H1 (cell line): ENCODE measurements at regions not wholly inside any gene's neighbourhood (a gene's known extent, or its start where the extent isn't known, plus 50 kb on each side); places are given as distances from the start of the nearest gene placed in this dataset.

Experiments
- CTCF ChIA-PET: fragments of 300-600 bp; sonication (Branson Sonifier 250); formaldehyde crosslinking; loops from one replicate; lab custom pipeline; 2021; ENCODE audit not compliant: partially characterized antibody; lab: Charles Lee
- POLR2A ChIA-PET: fragments of 300-600 bp; sonication (Branson Sonifier 250); formaldehyde crosslinking; loops from one replicate; lab custom pipeline; 2021; ENCODE audit warnings: inconsistent platforms; ENCODE audit not compliant: partially characterized antibody; lab: Charles Lee
- DNase-seq, 2 experiments: peaks; one replicate each; pipeline versions ENCODE4 v3.0.0 to v3.0.0-alpha.2; 2010 to 2022; ENCODE audit warnings: low spot score in 2 of 2, low read depth in 1 of 2, mixed read lengths in 1 of 2
- FAIRE-seq: peaks from 2 replicates; lab custom pipeline; 2011; peaks lifted over from hg19 to GRCh38; lab: Jason Lieb, UNC
- H2AFZ ChIP-seq: 2 replicates; pipeline ENCODE4 v1.8.1; 2012; ENCODE audit warnings: low read length, inconsistent platforms
- H2AK5ac ChIP-seq: 2 replicates; pipeline ENCODE4 v1.6.1; 2013; ENCODE audit warnings: low read depth, low read length
- H2BK120ac ChIP-seq: replicated peaks from 2 replicates; pipeline ENCODE3; 2013; ENCODE audit warnings: low read depth, low read length, inconsistent platforms
- H2BK12ac ChIP-seq: 2 replicates; pipeline ENCODE4 v1.6.1; 2013; ENCODE audit warnings: low read depth, low read length
- H2BK15ac ChIP-seq: 2 replicates; pipeline ENCODE4 v1.6.1; 2013; ENCODE audit warnings: low read length
- H2BK20ac ChIP-seq: 2 replicates; pipeline ENCODE4 v1.6.1; 2013; ENCODE audit warnings: low read length
- H2BK5ac ChIP-seq: 2 replicates; pipeline ENCODE4 v1.6.1; 2013; ENCODE audit warnings: low read depth, low read length
- H3K14ac ChIP-seq: 2 replicates; pipeline ENCODE4 v1.6.1; 2013; ENCODE audit warnings: inconsistent platforms; ENCODE audit not compliant: insufficient read length
- H3K18ac ChIP-seq: 2 replicates; pipeline ENCODE4 v1.6.1; 2013; ENCODE audit warnings: low read length; ENCODE audit errors: extremely low read depth
- H3K23ac ChIP-seq: 2 replicates; pipeline ENCODE4 v1.6.1; 2013; ENCODE audit warnings: inconsistent platforms; ENCODE audit not compliant: insufficient read length
- H3K23me2 ChIP-seq: 2 replicates; pipeline ENCODE4 v1.6.1; 2013; ENCODE audit warnings: low read depth, low read length
- H3K27ac ChIP-seq: 2 replicates; pipeline ENCODE4 v1.6.1; 2011; ENCODE audit warnings: low read depth, low read length, inconsistent platforms
- H3K27me3 ChIP-seq, 4 experiments: replicated peaks in 1 of 4; 1 replicate in 1 of 4; 2 replicates in 3 of 4; pipeline versions ENCODE4 v1.6.1 to v1.8.1; 2011 to 2013; ENCODE audit warnings: low read length in 3 of 4, mild to moderate bottlenecking in 3 of 4, inconsistent platforms in 2 of 4, mixed read lengths in 2 of 4, moderate library complexity in 1 of 4; ENCODE audit not compliant: control insufficient read depth in 3 of 4, insufficient read depth in 3 of 4; ENCODE audit errors: extremely low read depth in 1 of 4
- H3K36me3 ChIP-seq, 4 experiments: 2 replicates each; pipeline versions ENCODE4 v1.6.1 to v1.8.1; 2011 to 2013; ENCODE audit warnings: mild to moderate bottlenecking in 4 of 4, low read length in 3 of 4, moderate library complexity in 2 of 4, control low read depth in 1 of 4, inconsistent platforms in 1 of 4; ENCODE audit not compliant: insufficient read depth in 4 of 4, control insufficient read depth in 2 of 4
- H3K4ac ChIP-seq: replicated peaks from 2 replicates; pipeline ENCODE3; 2013; ENCODE audit warnings: low read length, low read depth, mixed read lengths, inconsistent platforms; ENCODE audit not compliant: insufficient read length
- H3K4me1 ChIP-seq, 4 experiments: replicated peaks in 1 of 4; 1 replicate in 1 of 4; 2 replicates in 3 of 4; pipeline versions ENCODE4 v1.6.1 to v1.8.1; 2011 to 2013; ENCODE audit warnings: low read length in 3 of 4, inconsistent platforms in 2 of 4, mixed read lengths in 1 of 4; ENCODE audit not compliant: insufficient read depth in 4 of 4, control insufficient read depth in 3 of 4
- H3K4me2 ChIP-seq, 2 experiments: 2 replicates each; pipeline versions ENCODE4 v1.6.1 to v1.8.1; 2011 to 2013; ENCODE audit warnings: low read depth in 2 of 2, low read length in 2 of 2, control low read depth in 1 of 2, inconsistent platforms in 1 of 2, mild to moderate bottlenecking in 1 of 2; ENCODE audit not compliant: insufficient read depth in 1 of 2
- H3K4me3 ChIP-seq, 4 experiments: fragments of 200-600, 300-600 bp in 1 of 4; sonication (generic), shearing (Covaris generic), sonication (Bioruptor Twin) in 1 of 4; 2 replicates each; pipeline versions ENCODE4 v1.5.1 to v1.8.1; 2011 to 2016; ENCODE audit warnings: low read length in 4 of 4, low read depth in 3 of 4, control low read depth in 2 of 4, inconsistent platforms in 2 of 4, mild to moderate bottlenecking in 2 of 4, mixed read lengths in 1 of 4, moderate library complexity in 1 of 4; ENCODE audit not compliant: insufficient read depth in 2 of 4; ENCODE audit errors: extremely low read depth in 1 of 4
- H3K56ac ChIP-seq: replicated peaks from 2 replicates; pipeline ENCODE3; 2013; ENCODE audit warnings: low read depth, mild to moderate bottlenecking, mixed read lengths, low read length, inconsistent platforms; ENCODE audit not compliant: insufficient read length
- H3K79me1 ChIP-seq: 2 replicates; pipeline ENCODE4 v1.6.1; 2013; ENCODE audit warnings: low read depth, low read length, control low read depth
- H3K79me2 ChIP-seq, 2 experiments: 2 replicates each; pipeline versions ENCODE4 v1.6.1 to v1.8.1; 2012 to 2013; ENCODE audit warnings: low read length in 2 of 2, mild to moderate bottlenecking in 2 of 2, inconsistent platforms in 1 of 2; ENCODE audit not compliant: insufficient read depth in 2 of 2, control insufficient read depth in 1 of 2
- H3K9ac ChIP-seq, 4 experiments: replicated peaks in 1 of 4; 1 replicate in 1 of 4; 2 replicates in 3 of 4; pipeline versions ENCODE4 v1.6.1 to v1.8.1; 2011 to 2013; ENCODE audit warnings: low read depth in 3 of 4, low read length in 3 of 4, control low read depth in 2 of 4, mild to moderate bottlenecking in 2 of 4, moderate library complexity in 2 of 4, inconsistent platforms in 1 of 4; ENCODE audit errors: extremely low read depth in 1 of 4
- H3K9me3 ChIP-seq, 2 experiments: 2 replicates each; pipeline versions ENCODE4 v1.6.1 to v1.8.1; 2012 to 2013; ENCODE audit warnings: mild to moderate bottlenecking in 2 of 2, moderate library complexity in 2 of 2, control low read depth in 1 of 2, inconsistent platforms in 1 of 2, low read depth in 1 of 2, low read length in 1 of 2, mixed read lengths in 1 of 2; ENCODE audit not compliant: insufficient read depth in 2 of 2
- H4K20me1 ChIP-seq, 2 experiments: replicated peaks in 1 of 2; 2 replicates each; pipeline versions ENCODE3 to v1.8.1; 2011 to 2013; ENCODE audit warnings: inconsistent platforms in 2 of 2, low read length in 2 of 2, mild to moderate bottlenecking in 1 of 2; ENCODE audit not compliant: insufficient read depth in 2 of 2, control insufficient read depth in 1 of 2
- H4K5ac ChIP-seq: 2 replicates; pipeline ENCODE4 v1.6.1; 2013; ENCODE audit warnings: low read length, low read depth, mixed read lengths, inconsistent platforms; ENCODE audit not compliant: insufficient read length
- H4K8ac ChIP-seq: 2 replicates; pipeline ENCODE4 v1.8.0; 2013; ENCODE audit warnings: mild to moderate bottlenecking, moderate library complexity, low read length, inconsistent platforms; ENCODE audit not compliant: insufficient read depth; ENCODE audit errors: extremely low read depth
- H4K91ac ChIP-seq: replicated peaks from 2 replicates; pipeline ENCODE3; 2013; ENCODE audit warnings: low read length, mixed read lengths, inconsistent platforms; ENCODE audit not compliant: insufficient read length
- BCL11A ChIP-seq, 2 experiments: IDR thresholded peaks; one replicate each; pipeline ENCODE4 v1.6.1; 2011; ENCODE audit warnings: low read depth in 2 of 2, low read length in 2 of 2, mild to moderate bottlenecking in 2 of 2
- CBX5 ChIP-seq: fragments of 300-800, 300-1000 bp; sonication (generic); IDR thresholded peaks from 2 replicates; pipeline ENCODE4 v1.7.1; 2016; ENCODE audit warnings: antibody characterized with exemption, low read length, low read depth
- CEBPB ChIP-seq: IDR thresholded peaks from 2 replicates; pipeline ENCODE4 v1.6.1; 2012; ENCODE audit warnings: low read depth, low read length
- JUND ChIP-seq: IDR thresholded peaks from 2 replicates; pipeline ENCODE4 v1.6.1; 2011; ENCODE audit warnings: mild to moderate bottlenecking, improper control_type of control experiment, low read length
- RXRA ChIP-seq: IDR thresholded peaks from 2 replicates; pipeline ENCODE4 v1.6.1; 2011; ENCODE audit warnings: low read depth, mild to moderate bottlenecking, low read length, moderate library complexity; ENCODE audit not compliant: insufficient read depth
- TEAD4 ChIP-seq: IDR thresholded peaks from 2 replicates; pipeline ENCODE4 v1.6.1; 2012; ENCODE audit warnings: low read depth, low read length, inconsistent platforms, mixed read lengths
- YY1 ChIP-seq: IDR thresholded peaks from 2 replicates; pipeline ENCODE4 v1.6.1; 2011; ENCODE audit warnings: low read depth, mild to moderate bottlenecking, low read length
- WGBS, 2 experiments: shearing (Covaris generic) in 1 of 2; methylation state at CpG; one replicate each; pipeline versions ENCODE4 v1.1.6 to v1.1.7; 2013 to 2015; ENCODE audit warnings: low lambda C conversion rate in 2 of 2, mixed read lengths in 2 of 2, inconsistent platforms in 1 of 2, low coverage in 1 of 2, missing lambda C conversion rate in 1 of 2; ENCODE audit not compliant: insufficient replicate concordance in 2 of 2, insufficient coverage in 1 of 2, insufficient read length in 1 of 2; ENCODE audit errors: extremely low coverage in 1 of 2, missing lambda C conversion rate in 1 of 2; 5-methylcytosine and 5-hydroxymethylcytosine counted together
- TF ChIP-seq, protein P1 (sequence below): IDR thresholded peaks from 2 replicates; pipeline ENCODE4 v1.6.1; 2012; ENCODE audit warnings: inconsistent platforms
- TF ChIP-seq, protein P2 (sequence below): IDR thresholded peaks from 2 replicates; pipeline ENCODE4 v1.6.1; 2011; ENCODE audit warnings: low read depth, mild to moderate bottlenecking, low read length; ENCODE audit not compliant: insufficient read depth
- TF ChIP-seq, protein P3 (sequence below): IDR thresholded peaks from 2 replicates; pipeline ENCODE4 v1.6.1; 2012; ENCODE audit warnings: inconsistent platforms

DNA sequence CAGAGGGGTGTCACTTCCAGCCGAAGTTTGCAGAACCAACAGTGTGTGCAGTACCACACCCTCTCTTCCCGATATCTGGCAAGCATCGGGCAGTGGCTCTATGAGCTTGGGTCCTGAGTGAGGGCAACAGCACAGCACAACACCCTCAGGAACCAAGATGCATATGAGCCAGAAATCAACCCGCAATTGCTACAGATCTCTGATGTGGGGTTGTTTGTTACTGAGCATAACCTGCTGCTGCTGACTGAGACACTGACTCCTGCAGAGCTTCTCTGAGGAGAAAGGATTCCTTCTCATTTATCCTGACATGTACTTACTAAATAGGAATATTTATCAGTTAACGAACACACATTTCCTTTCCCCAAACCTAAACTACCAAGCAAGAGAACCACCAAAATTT is 218.3 kb downstream of the RBFOX3 start:
- peaks cover 0 to 11% of the 10 kb centered on the region in 2 experiments for H4K20me1 ChIP-seq
- no peak overlapping the region for H2BK12ac ChIP-seq
- H2BK120ac ChIP-seq: no peak overlapping the region
- peaks cover 0 to 4% of the 10 kb centered on the region in 2 experiments; a peak in 1 of 4 replicates for H3K9me3 ChIP-seq
- H3K18ac ChIP-seq: no peak overlapping the region
- H3K27me3 ChIP-seq: peaks cover 2 to 16% (median 9%) of the 10 kb centered on the region in 4 experiments
- ChIA-PET CTCF (interaction anchor here (0.5 to 17.7 kb wide), 82 partner anchors 9 to 1979 kb away, joined by 3 to 291 read pairs (median 5); no protein-coding TSS in a partner anchor), POLR2A (interaction anchor here (0.9 kb wide), 1 partner anchor 8 kb away, joined by 5 read pairs; no protein-coding TSS in a partner anchor)
- peaks cover 0 to 4% (median under 1%) of the 10 kb centered on the region in 4 experiments; a peak in 5 of 7 replicates for H3K4me1 ChIP-seq
- H3K4me2 ChIP-seq: no peak overlapping the region
- H3K9ac ChIP-seq: no peak overlapping the region
- DNase-seq (no peak), FAIRE-seq (no peak)
- H3K36me3 ChIP-seq: no peaks in the 10 kb centered on the region
- no peak overlapping the region for H4K91ac ChIP-seq
- no peak overlapping the region for H4K5ac ChIP-seq
- H3K27ac ChIP-seq: no peak overlapping the region
- no peak overlapping the region for H3K23ac ChIP-seq
- H2BK20ac ChIP-seq: no peak overlapping the region
- H3K79me2 ChIP-seq: peaks cover 0 to 3% of the 10 kb centered on the region in 2 experiments; a peak in 1 of 4 replicates
- H2AFZ ChIP-seq: no peak overlapping the region
- peaks cover 3% of the 10 kb centered on the region; the same call in 1 of the 2 replicates for H3K23me2 ChIP-seq
- H2AK5ac ChIP-seq: no peak overlapping the region
- H4K8ac ChIP-seq: no peak overlapping the region; the same call in 1 of the 2 replicates
- H2BK15ac ChIP-seq: no peak overlapping the region
- H3K56ac ChIP-seq: no peak overlapping the region
- H3K79me1 ChIP-seq: 0 out of 2 replicates have a peak, but pooled peaks cover 2% of the 10 kb centered on the region
- no peak overlapping the region for H3K4ac ChIP-seq
- no peak overlapping the region for H3K14ac ChIP-seq
- H3K4me3 ChIP-seq: no peak overlapping the region
- WGBS, 2 experiments: 92% methylated on average over 5 of the region's 5 CpGs; no CpG with 5 or more reads in 1 of the 2 experiments
- H2BK5ac ChIP-seq: no peak overlapping the region
- TF ChIP-seq CBX5: no peak
- TF ChIP-seq, protein P1, sequence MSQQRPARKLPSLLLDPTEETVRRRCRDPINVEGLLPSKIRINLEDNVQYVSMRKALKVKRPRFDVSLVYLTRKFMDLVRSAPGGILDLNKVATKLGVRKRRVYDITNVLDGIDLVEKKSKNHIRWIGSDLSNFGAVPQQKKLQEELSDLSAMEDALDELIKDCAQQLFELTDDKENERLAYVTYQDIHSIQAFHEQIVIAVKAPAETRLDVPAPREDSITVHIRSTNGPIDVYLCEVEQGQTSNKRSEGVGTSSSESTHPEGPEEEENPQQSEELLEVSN: no peak
- no peak for TF ChIP-seq RXRA
- no peak for TF ChIP-seq TEAD4
- no peak for TF ChIP-seq YY1
- TF ChIP-seq, protein P2, sequence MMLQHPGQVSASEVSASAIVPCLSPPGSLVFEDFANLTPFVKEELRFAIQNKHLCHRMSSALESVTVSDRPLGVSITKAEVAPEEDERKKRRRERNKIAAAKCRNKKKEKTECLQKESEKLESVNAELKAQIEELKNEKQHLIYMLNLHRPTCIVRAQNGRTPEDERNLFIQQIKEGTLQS: no peak
- TF ChIP-seq JUND: no peak
- no peak for TF ChIP-seq BCL11A (IDR thresholded peaks at IDR 0.05; ENCODE audit: low read depth in 2 of 2, low read length in 2 of 2)
- TF ChIP-seq CEBPB: no peak
- TF ChIP-seq, protein P3, sequence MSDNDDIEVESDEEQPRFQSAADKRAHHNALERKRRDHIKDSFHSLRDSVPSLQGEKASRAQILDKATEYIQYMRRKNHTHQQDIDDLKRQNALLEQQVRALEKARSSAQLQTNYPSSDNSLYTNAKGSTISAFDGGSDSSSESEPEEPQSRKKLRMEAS: no peak
